ENCODE measurements at regions not wholly inside any gene's neighbourhood (a gene's known extent, or its start where the extent isn't known, plus 50 kb on each side); places are given as distances from the start of the nearest gene placed in this dataset.

- Histone ChIP-seq H3K4me3 (ENCODE audit: low read length in 2 of 2) (no peak overlapping the region), H3K27ac (ENCODE audit: low read depth in 2 of 2, low read length in 2 of 2) (no peak overlapping the region), H3K9me3 (ENCODE audit: control insufficient read depth in 2 of 2, low read length in 2 of 2) (no peaks in the 10 kb centered on the region), H3K9ac (ENCODE audit: low read depth in 1 of 2, low read length in 2 of 2) (no peak overlapping the region), H3K4me1 (ENCODE audit: control insufficient read depth in 2 of 2, insufficient read depth in 2 of 2, low read length in 2 of 2) (no peaks in the 10 kb centered on the region), H3K36me3 (ENCODE audit: control insufficient read depth in 2 of 2, insufficient read depth in 2 of 2, low read length in 2 of 2) (no peaks in the 10 kb centered on the region), H3K27me3 (ENCODE audit: control insufficient read depth in 2 of 2, insufficient read depth in 2 of 2, low read length in 2 of 2) (peaks cover 4% of the 10 kb centered on the region in 2 donors)
Measured at GRCh38 chr3:127366383-127366782, 78.5 kb upstream of the PRR20G start.

- H3K27me3 ChIP-seq (ENCODE audit: control insufficient read depth in 2 of 2, insufficient read depth in 2 of 2, low read length in 2 of 2), result peaks cover 4% of the 10 kb centered on the region in 2 donors
- no peaks in the 10 kb centered on the region for H3K4me1 ChIP-seq (ENCODE audit: control insufficient read depth in 2 of 2, insufficient read depth in 2 of 2, low read length in 2 of 2)
- no peak overlapping the region for H3K4me3 ChIP-seq (ENCODE audit: low read length in 2 of 2)
- no peak overlapping the region for H3K27ac ChIP-seq (ENCODE audit: low read depth in 2 of 2, low read length in 2 of 2)
- H3K9ac ChIP-seq (ENCODE audit: low read depth in 1 of 2, low read length in 2 of 2), result no peak overlapping the region
- H3K36me3 ChIP-seq (ENCODE audit: control insufficient read depth in 2 of 2, insufficient read depth in 2 of 2, low read length in 2 of 2), result no peaks in the 10 kb centered on the region
- H3K9me3 ChIP-seq (ENCODE audit: control insufficient read depth in 2 of 2, low read length in 2 of 2), result no peaks in the 10 kb centered on the region
Measured at GRCh38 chr3:127365163-127365798, 77.4 kb upstream of the PRR20G start.

GRCh38 chr3:127363891-127364290 is 76.0 kb upstream of the PRR20G start:
- no peak overlapping the region for H3K9ac ChIP-seq (ENCODE audit: low read depth in 1 of 2, low read length in 2 of 2)
- H3K9me3 ChIP-seq (ENCODE audit: control insufficient read depth in 2 of 2, low read length in 2 of 2), result no peaks in the 10 kb centered on the region
- H3K4me1 ChIP-seq (ENCODE audit: control insufficient read depth in 2 of 2, insufficient read depth in 2 of 2, low read length in 2 of 2), result no peaks in the 10 kb centered on the region
- H3K36me3 ChIP-seq (ENCODE audit: control insufficient read depth in 2 of 2, insufficient read depth in 2 of 2, low read length in 2 of 2), result no peaks in the 10 kb centered on the region
- H3K27me3 ChIP-seq (ENCODE audit: control insufficient read depth in 2 of 2, insufficient read depth in 2 of 2, low read length in 2 of 2), result peaks cover 0 to 4% of the 10 kb centered on the region in 2 donors
- H3K27ac ChIP-seq (ENCODE audit: low read depth in 2 of 2, low read length in 2 of 2), result no peak overlapping the region
- no peak overlapping the region for H3K4me3 ChIP-seq (ENCODE audit: low read length in 2 of 2)

GRCh38 chr3:127363171-127363570 is 75.3 kb upstream of the PRR20G start:
- H3K27ac ChIP-seq (ENCODE audit: low read depth in 2 of 2, low read length in 2 of 2), result no peak overlapping the region
- H3K36me3 ChIP-seq (ENCODE audit: control insufficient read depth in 2 of 2, insufficient read depth in 2 of 2, low read length in 2 of 2), result no peaks in the 10 kb centered on the region
- no peak overlapping the region for H3K4me3 ChIP-seq (ENCODE audit: low read length in 2 of 2)
- no peaks in the 10 kb centered on the region for H3K4me1 ChIP-seq (ENCODE audit: control insufficient read depth in 2 of 2, insufficient read depth in 2 of 2, low read length in 2 of 2)
- H3K9me3 ChIP-seq (ENCODE audit: control insufficient read depth in 2 of 2, low read length in 2 of 2), result no peaks in the 10 kb centered on the region
- peaks cover 0 to 4% of the 10 kb centered on the region in 2 donors for H3K27me3 ChIP-seq (ENCODE audit: control insufficient read depth in 2 of 2, insufficient read depth in 2 of 2, low read length in 2 of 2)
- H3K9ac ChIP-seq (ENCODE audit: low read depth in 1 of 2, low read length in 2 of 2), result no peak overlapping the region

GRCh38 chr3:127360647-127361046 is 72.8 kb upstream of the PRR20G start:
- Histone ChIP-seq H3K4me3 (ENCODE audit: low read length in 2 of 2) (no peak overlapping the region), H3K27me3 (ENCODE audit: control insufficient read depth in 2 of 2, insufficient read depth in 2 of 2, low read length in 2 of 2) (peaks cover 0 to 4% of the 10 kb centered on the region in 2 donors), H3K36me3 (ENCODE audit: control insufficient read depth in 2 of 2, insufficient read depth in 2 of 2, low read length in 2 of 2) (no peaks in the 10 kb centered on the region), H3K4me1 (ENCODE audit: control insufficient read depth in 2 of 2, insufficient read depth in 2 of 2, low read length in 2 of 2) (no peaks in the 10 kb centered on the region), H3K9me3 (ENCODE audit: control insufficient read depth in 2 of 2, low read length in 2 of 2) (peaks cover 0 to 2% of the 10 kb centered on the region in 2 donors), H3K9ac (ENCODE audit: low read depth in 1 of 2, low read length in 2 of 2) (no peak overlapping the region), H3K27ac (ENCODE audit: low read depth in 2 of 2, low read length in 2 of 2) (no peak overlapping the region)

- H3K27ac ChIP-seq (ENCODE audit: low read depth in 2 of 2, low read length in 2 of 2), result no peak overlapping the region
- H3K4me1 ChIP-seq (ENCODE audit: control insufficient read depth in 2 of 2, insufficient read depth in 2 of 2, low read length in 2 of 2), result no peaks in the 10 kb centered on the region
- no peak overlapping the region for H3K4me3 ChIP-seq (ENCODE audit: low read length in 2 of 2)
- no peak overlapping the region for H3K9ac ChIP-seq (ENCODE audit: low read depth in 1 of 2, low read length in 2 of 2)
- H3K9me3 ChIP-seq (ENCODE audit: control insufficient read depth in 2 of 2, low read length in 2 of 2), result peaks cover 0 to 2% of the 10 kb centered on the region in 2 donors
- no peaks in the 10 kb centered on the region for H3K27me3 ChIP-seq (ENCODE audit: control insufficient read depth in 2 of 2, insufficient read depth in 2 of 2, low read length in 2 of 2)
- H3K36me3 ChIP-seq (ENCODE audit: control insufficient read depth in 2 of 2, insufficient read depth in 2 of 2, low read length in 2 of 2), result no peaks in the 10 kb centered on the region
Measured at GRCh38 chr3:127358641-127359040, 70.8 kb upstream of the PRR20G start.

GRCh38 chr3:127356381-127356780 is 68.5 kb upstream of the PRR20G start:
- H3K4me1 ChIP-seq (ENCODE audit: control insufficient read depth in 2 of 2, insufficient read depth in 2 of 2, low read length in 2 of 2), result no peaks in the 10 kb centered on the region
- no peak overlapping the region for H3K9ac ChIP-seq (ENCODE audit: low read depth in 1 of 2, low read length in 2 of 2)
- no peak overlapping the region for H3K4me3 ChIP-seq (ENCODE audit: low read length in 2 of 2)
- no peak overlapping the region for H3K27ac ChIP-seq (ENCODE audit: low read depth in 2 of 2, low read length in 2 of 2)
- no peaks in the 10 kb centered on the region for H3K27me3 ChIP-seq (ENCODE audit: control insufficient read depth in 2 of 2, insufficient read depth in 2 of 2, low read length in 2 of 2)
- H3K36me3 ChIP-seq (ENCODE audit: control insufficient read depth in 2 of 2, insufficient read depth in 2 of 2, low read length in 2 of 2), result no peaks in the 10 kb centered on the region
- H3K9me3 ChIP-seq (ENCODE audit: control insufficient read depth in 2 of 2, low read length in 2 of 2), result peaks cover 0 to 2% of the 10 kb centered on the region in 2 donors

GRCh38 chr3:127354761-127355160 is 66.9 kb upstream of the PRR20G start:
- H3K9me3 ChIP-seq (ENCODE audit: control insufficient read depth in 2 of 2, low read length in 2 of 2), result peaks cover 0 to 2% of the 10 kb centered on the region in 2 donors
- no peaks in the 10 kb centered on the region for H3K36me3 ChIP-seq (ENCODE audit: control insufficient read depth in 2 of 2, insufficient read depth in 2 of 2, low read length in 2 of 2)
- no peaks in the 10 kb centered on the region for H3K27me3 ChIP-seq (ENCODE audit: control insufficient read depth in 2 of 2, insufficient read depth in 2 of 2, low read length in 2 of 2)
- no peak overlapping the region for H3K4me3 ChIP-seq (ENCODE audit: low read length in 2 of 2)
- no peak overlapping the region for H3K9ac ChIP-seq (ENCODE audit: low read depth in 1 of 2, low read length in 2 of 2)
- no peaks in the 10 kb centered on the region for H3K4me1 ChIP-seq (ENCODE audit: control insufficient read depth in 2 of 2, insufficient read depth in 2 of 2, low read length in 2 of 2)
- no peak overlapping the region for H3K27ac ChIP-seq (ENCODE audit: low read depth in 2 of 2, low read length in 2 of 2)

- H3K36me3 ChIP-seq (ENCODE audit: control insufficient read depth in 2 of 2, insufficient read depth in 2 of 2, low read length in 2 of 2), result no peaks in the 10 kb centered on the region
- no peaks in the 10 kb centered on the region for H3K27me3 ChIP-seq (ENCODE audit: control insufficient read depth in 2 of 2, insufficient read depth in 2 of 2, low read length in 2 of 2)
- H3K9me3 ChIP-seq (ENCODE audit: control insufficient read depth in 2 of 2, low read length in 2 of 2), result peaks cover 0 to 2% of the 10 kb centered on the region in 2 donors
- H3K9ac ChIP-seq (ENCODE audit: low read depth in 1 of 2, low read length in 2 of 2), result no peak overlapping the region
- H3K4me3 ChIP-seq (ENCODE audit: low read length in 2 of 2), result no peak overlapping the region
- H3K4me1 ChIP-seq (ENCODE audit: control insufficient read depth in 2 of 2, insufficient read depth in 2 of 2, low read length in 2 of 2), result no peaks in the 10 kb centered on the region
- no peak overlapping the region for H3K27ac ChIP-seq (ENCODE audit: low read depth in 2 of 2, low read length in 2 of 2)
Measured at GRCh38 chr3:127352612-127353011, 64.8 kb upstream of the PRR20G start.

- H3K36me3 ChIP-seq (ENCODE audit: control insufficient read depth in 2 of 2, insufficient read depth in 2 of 2, low read length in 2 of 2), result no peaks in the 10 kb centered on the region
Measured at GRCh38 chr3:127351775-127352350, 64.0 kb upstream of the PRR20G start.

More at GRCh38 chr3:127351775-127352350, 64.0 kb upstream of the PRR20G start:
- H3K4me1 ChIP-seq (ENCODE audit: control insufficient read depth in 2 of 2, insufficient read depth in 2 of 2, low read length in 2 of 2), result no peaks in the 10 kb centered on the region
- no peak overlapping the region for H3K9ac ChIP-seq (ENCODE audit: low read depth in 1 of 2, low read length in 2 of 2)
- peaks cover 0 to 2% of the 10 kb centered on the region in 2 donors for H3K9me3 ChIP-seq (ENCODE audit: control insufficient read depth in 2 of 2, low read length in 2 of 2)
- no peaks in the 10 kb centered on the region for H3K27me3 ChIP-seq (ENCODE audit: control insufficient read depth in 2 of 2, insufficient read depth in 2 of 2, low read length in 2 of 2)
- H3K4me3 ChIP-seq (ENCODE audit: low read length in 2 of 2), result no peak overlapping the region
- no peak overlapping the region for H3K27ac ChIP-seq (ENCODE audit: low read depth in 2 of 2, low read length in 2 of 2)

Measured in mucosa of rectum (tissue), 2 donors.